AG09319 (cell line): ENCODE measurements at regions not wholly inside any gene's neighbourhood (a gene's known extent, or its start where the extent isn't known, plus 50 kb on each side); places are given as distances from the start of the nearest gene placed in this dataset.

ENCODE experiments used
- DNase-seq: peaks from one replicate; pipeline ENCODE4 v3.0.0-alpha.2; 2010; ENCODE audit warnings: low read depth; ENCODE audit errors: extremely low read depth
- CTCF ChIP-seq: IDR thresholded peaks from 2 replicates; pipeline ENCODE4 v1.5.1; 2011; ENCODE audit warnings: low read depth, mild to moderate bottlenecking, inconsistent platforms, low read length, moderate library complexity

DNA sequence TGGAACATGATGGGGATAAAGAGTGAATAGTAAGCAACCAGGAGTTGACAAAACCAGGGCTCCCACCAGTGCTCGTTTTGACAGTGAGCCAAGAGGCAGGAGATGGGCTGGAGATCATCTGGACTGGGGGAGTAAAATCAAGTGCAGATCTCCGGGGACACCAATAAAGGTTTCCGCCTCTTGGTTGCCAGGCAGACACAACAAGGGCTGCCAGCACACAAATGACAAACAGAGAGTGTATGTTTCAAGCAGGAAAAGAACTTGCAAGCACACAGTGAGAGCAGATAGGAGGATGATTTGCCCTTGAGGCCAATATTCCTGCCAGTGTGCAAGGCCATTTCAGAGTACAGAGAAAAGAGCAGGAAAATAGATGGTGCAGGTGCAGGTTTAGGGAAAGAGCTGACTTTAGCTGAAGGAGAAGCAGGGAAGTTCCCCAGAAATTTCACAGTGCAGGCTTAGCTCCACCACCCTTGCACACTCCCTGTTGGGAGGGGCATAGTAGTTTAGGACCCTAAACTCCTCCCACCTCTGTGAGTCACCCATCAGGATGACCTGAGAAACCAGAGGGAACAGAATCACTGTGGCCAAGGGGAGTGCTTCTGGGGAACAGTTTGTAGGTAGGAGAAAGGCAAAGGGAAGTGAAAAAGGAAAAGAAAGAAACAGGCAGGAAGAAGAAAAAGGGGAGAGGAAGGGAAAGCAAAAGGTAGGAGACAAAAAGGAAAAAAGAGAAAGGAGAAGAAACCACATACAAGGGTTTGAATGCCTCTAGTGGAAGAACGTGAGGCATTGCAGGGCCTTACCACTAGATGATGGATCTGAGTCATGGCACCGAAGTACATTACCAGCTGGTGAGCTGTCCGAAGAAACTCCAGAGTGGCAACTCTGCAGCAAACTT, 404.4 kb downstream of the SLC6A15 start:
- peak; percentile 67 for TF ChIP-seq CTCF
- DNase-seq = no peak

DNA sequence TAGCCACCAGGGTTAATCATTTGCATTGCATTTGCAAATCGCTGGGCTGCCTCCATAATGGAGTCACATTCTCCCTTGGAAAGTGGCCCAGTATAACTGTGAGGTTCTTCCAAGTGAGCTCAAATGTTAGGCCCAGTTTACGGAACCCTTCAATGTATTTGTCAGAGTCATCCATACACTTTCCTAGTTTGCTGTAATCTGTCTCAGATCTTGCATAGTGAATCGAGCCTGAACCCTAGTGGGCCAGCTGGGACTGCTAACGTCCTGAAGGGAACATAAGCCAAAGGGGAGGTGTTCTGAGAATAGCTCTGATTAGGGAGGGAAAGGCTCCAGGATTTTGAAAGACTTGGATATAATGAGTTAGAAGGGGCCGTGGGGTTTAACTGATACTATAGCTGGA, 406.3 kb downstream of the SLC6A15 start:
- no peak for TF ChIP-seq CTCF
- no peak for DNase-seq

GRCh38 chr12:84502907-84503787, 409.5 kb downstream of the SLC6A15 start:
- peak; percentile 82 for TF ChIP-seq CTCF
- no peak for DNase-seq

GRCh38 chr12:84502180-84502860, 410.3 kb downstream of the SLC6A15 start:
- no peak for DNase-seq
- no peak for TF ChIP-seq CTCF

GRCh38 chr12:84497819-84498218, 414.8 kb downstream of the SLC6A15 start:
- no peak for DNase-seq
- peak; percentile 52 for TF ChIP-seq CTCF

DNA sequence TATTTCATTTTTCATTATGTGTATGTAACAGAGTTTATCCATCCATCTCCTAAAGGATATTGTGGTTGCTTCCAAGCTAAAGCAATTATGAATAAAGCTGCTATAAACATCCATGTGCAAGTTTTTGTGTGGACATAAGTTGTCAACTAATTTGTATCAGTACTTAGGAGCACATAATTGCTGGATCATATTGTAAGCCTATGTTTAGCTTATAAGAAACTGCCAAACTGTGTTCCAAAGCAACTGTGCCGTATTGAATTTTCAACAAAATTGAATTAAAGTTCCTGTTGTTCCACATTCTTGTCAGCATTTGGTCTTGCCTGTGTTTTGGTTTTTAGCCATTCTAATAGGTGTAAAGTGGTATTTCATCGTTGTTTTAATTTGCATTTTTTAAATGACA, 416.9 kb downstream of the SLC6A15 start:
- no peak for DNase-seq
- no peak for TF ChIP-seq CTCF
